ENCODE measurements at regions not wholly inside any gene's neighbourhood (a gene's known extent, or its start where the extent isn't known, plus 50 kb on each side); places are given as distances from the start of the nearest gene placed in this dataset.
"Not testable (repeated sequence)": the region's sequence is repeated elsewhere in the genome, so short reads cannot be mapped to it uniquely, and the experiment has no call there.

DNA sequence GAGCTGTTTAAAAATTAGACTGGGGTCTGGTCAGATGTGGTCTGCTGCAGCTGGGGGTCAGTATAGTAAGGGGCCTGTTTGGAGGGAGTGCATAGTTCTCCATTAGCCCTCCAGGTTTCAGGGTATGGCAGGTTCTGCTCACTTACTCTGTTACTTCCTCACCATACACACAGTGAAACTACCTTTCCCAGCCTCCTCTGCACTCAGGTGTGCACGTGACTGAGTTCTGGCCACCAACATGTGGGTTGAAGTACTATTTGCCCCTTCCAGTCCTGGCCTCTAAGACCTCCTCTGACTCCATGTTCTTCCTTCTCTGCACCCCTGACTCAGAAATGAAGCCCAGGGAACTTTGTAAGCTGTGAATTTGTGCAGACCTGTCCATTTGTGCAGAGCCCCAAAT lies 190.5 kb upstream of the CLINT1 start:
- no peak overlapping the region for H3K4me3 ChIP-seq
- H3K27me3 ChIP-seq: no peaks in the 10 kb centered on the region
- no peak for DNase-seq
- no peaks in the 10 kb centered on the region for H3K9me3 ChIP-seq
- H3K27ac ChIP-seq: no peak overlapping the region
- no peaks in the 10 kb centered on the region for H3K36me3 ChIP-seq
- H3K4me1 ChIP-seq: no peaks in the 10 kb centered on the region
- TF ChIP-seq, protein P1, sequence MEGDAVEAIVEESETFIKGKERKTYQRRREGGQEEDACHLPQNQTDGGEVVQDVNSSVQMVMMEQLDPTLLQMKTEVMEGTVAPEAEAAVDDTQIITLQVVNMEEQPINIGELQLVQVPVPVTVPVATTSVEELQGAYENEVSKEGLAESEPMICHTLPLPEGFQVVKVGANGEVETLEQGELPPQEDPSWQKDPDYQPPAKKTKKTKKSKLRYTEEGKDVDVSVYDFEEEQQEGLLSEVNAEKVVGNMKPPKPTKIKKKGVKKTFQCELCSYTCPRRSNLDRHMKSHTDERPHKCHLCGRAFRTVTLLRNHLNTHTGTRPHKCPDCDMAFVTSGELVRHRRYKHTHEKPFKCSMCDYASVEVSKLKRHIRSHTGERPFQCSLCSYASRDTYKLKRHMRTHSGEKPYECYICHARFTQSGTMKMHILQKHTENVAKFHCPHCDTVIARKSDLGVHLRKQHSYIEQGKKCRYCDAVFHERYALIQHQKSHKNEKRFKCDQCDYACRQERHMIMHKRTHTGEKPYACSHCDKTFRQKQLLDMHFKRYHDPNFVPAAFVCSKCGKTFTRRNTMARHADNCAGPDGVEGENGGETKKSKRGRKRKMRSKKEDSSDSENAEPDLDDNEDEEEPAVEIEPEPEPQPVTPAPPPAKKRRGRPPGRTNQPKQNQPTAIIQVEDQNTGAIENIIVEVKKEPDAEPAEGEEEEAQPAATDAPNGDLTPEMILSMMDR (IDR thresholded peaks at IDR 0.05): no peak
- no peak for TF ChIP-seq POLR2A (IDR thresholded peaks at IDR 0.05)

DNA sequence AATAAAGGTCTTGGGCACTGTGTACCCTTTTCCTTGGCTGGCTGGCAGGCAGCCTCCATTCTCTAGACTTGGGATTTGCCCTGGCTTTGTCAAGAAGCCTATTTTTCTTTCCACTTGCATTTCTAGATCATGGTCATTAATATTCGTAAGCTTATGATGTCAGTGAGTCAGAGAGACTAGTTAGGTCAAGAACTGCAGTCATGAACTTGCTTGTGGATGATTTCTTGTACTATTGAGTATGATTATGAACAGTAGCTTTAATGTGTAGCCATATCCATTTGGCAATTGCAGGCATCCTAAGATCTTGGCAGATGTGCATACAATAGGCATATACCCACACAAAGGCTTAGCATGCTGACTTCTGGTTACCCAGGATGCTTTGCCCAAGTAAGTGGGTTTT lies 186.8 kb upstream of the CLINT1 start:
- H3K27me3 ChIP-seq: no peaks in the 10 kb centered on the region
- DNase-seq: no peak
- TF ChIP-seq POLR2A (IDR thresholded peaks at IDR 0.05): no peak
- TF ChIP-seq, protein P1 (IDR thresholded peaks at IDR 0.05): no peak
- no peak overlapping the region for H3K4me3 ChIP-seq
- no peaks in the 10 kb centered on the region for H3K36me3 ChIP-seq
- H3K27ac ChIP-seq: no peak overlapping the region
- no peaks in the 10 kb centered on the region for H3K9me3 ChIP-seq
- no peaks in the 10 kb centered on the region for H3K4me1 ChIP-seq

GRCh38 chr5:158039911-158040347 lies 181.0 kb upstream of the CLINT1 start:
- Histone ChIP-seq H3K36me3 (no peaks in the 10 kb centered on the region), H3K27ac (no peak overlapping the region), H3K9me3 (no peaks in the 10 kb centered on the region), H3K27me3 (no peaks in the 10 kb centered on the region), H3K4me1 (no peaks in the 10 kb centered on the region), H3K4me3 (no peak overlapping the region)
- no peak for DNase-seq
- TF ChIP-seq, protein P1 (IDR thresholded peaks at IDR 0.05): no peak
- TF ChIP-seq POLR2A (IDR thresholded peaks at IDR 0.05): no peak

DNA sequence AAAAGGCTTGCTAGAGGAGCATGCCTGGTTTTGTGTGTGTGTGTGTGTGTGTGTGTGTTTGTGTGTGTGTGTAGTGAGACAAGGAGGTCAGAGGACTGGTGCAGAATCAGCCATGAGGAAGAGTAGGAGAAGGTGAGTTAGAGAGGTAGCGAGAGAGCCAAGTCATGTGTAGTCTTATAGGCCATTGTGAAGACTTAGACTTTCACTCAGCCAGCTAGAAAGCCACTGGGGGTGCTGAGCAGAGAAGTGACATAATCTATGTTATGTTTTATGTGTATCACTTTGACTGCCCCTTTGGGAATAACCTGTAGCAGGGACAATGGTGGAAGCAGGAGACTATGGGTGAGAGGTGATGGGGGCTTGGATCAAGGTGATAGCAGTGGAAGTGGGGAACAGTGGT lies 180.5 kb upstream of the CLINT1 start:
- no peak for TF ChIP-seq POLR2A (IDR thresholded peaks at IDR 0.05)
- TF ChIP-seq, protein P1 (IDR thresholded peaks at IDR 0.05): no peak
- Histone ChIP-seq H3K4me1 (no peaks in the 10 kb centered on the region), H3K27ac (no peak overlapping the region), H3K4me3 (no peak overlapping the region), H3K27me3 (no peaks in the 10 kb centered on the region), H3K36me3 (no peaks in the 10 kb centered on the region), H3K9me3 (no peaks in the 10 kb centered on the region)
- DNase-seq: no peak

- not testable (repeated sequence) for DNase-seq, H3K9me3 ChIP-seq, H3K4me3 ChIP-seq, H3K36me3 ChIP-seq, H3K4me1 ChIP-seq, H3K27me3 ChIP-seq, H3K27ac ChIP-seq
These were observed 178.1 kb upstream of the CLINT1 start for GRCh38 chr5:158036983-158037595.

- not testable (repeated sequence) for H3K27me3 ChIP-seq, H3K36me3 ChIP-seq, H3K4me1 ChIP-seq, DNase-seq, H3K4me3 ChIP-seq, H3K27ac ChIP-seq, H3K9me3 ChIP-seq
These were observed 175.6 kb upstream of the CLINT1 start for GRCh38 chr5:158034586-158034985.

GRCh38 chr5:158033724-158034123 lies 174.8 kb upstream of the CLINT1 start:
- Histone ChIP-seq H3K27me3 (no peaks in the 10 kb centered on the region), H3K27ac (no peak overlapping the region), H3K4me3 (no peak overlapping the region), H3K4me1 (no peaks in the 10 kb centered on the region), H3K36me3 (no peaks in the 10 kb centered on the region), H3K9me3 (no peaks in the 10 kb centered on the region)
- no peak for TF ChIP-seq POLR2A (IDR thresholded peaks at IDR 0.05)
- TF ChIP-seq, protein P1 (IDR thresholded peaks at IDR 0.05): no peak
- DNase-seq: no peak

All from Peyer's patch (tissue), 4 donors.